Endothelial cell of umbilical vein (primary cell): ENCODE measurements at regions not wholly inside any gene's neighbourhood (a gene's known extent, or its start where the extent isn't known, plus 50 kb on each side); places are given as distances from the start of the nearest gene placed in this dataset.

ENCODE experiments used
- BruUV-seq: library from RNA; stranded (reverse); fragments of 400-500 nt; replicated peaks from 2 replicates; lab custom pipeline; 2021; lab: Mats Ljungman, UMichigan
- CTCF ChIA-PET: fragments of 300-600, 350-600 bp; sonication (Branson Sonifier 250); formaldehyde crosslinking; loops from one replicate; lab custom pipeline; 2021; ENCODE audit warnings: antibody characterized with exemption, inconsistent platforms; lab: Charles Lee
- POLR2A ChIA-PET: fragments of 300-600, 350-600 bp; sonication (Branson Sonifier 250); formaldehyde crosslinking; loops from one replicate; lab custom pipeline; 2021; ENCODE audit warnings: antibody characterized with exemption, inconsistent platforms; lab: Charles Lee
- DNase-seq: peaks from one replicate; pipeline ENCODE4 v3.0.0-alpha.2; 2011; ENCODE audit warnings: low read depth, low spot score
- FAIRE-seq: peaks from 2 replicates; lab custom pipeline; 2011; peaks lifted over from hg19 to GRCh38; lab: Jason Lieb, UNC
- H2AFZ ChIP-seq: 2 replicates; pipeline ENCODE4 v1.6.0; 2012; ENCODE audit warnings: low read depth, low read length, control low read depth, inconsistent platforms
- H3K27ac ChIP-seq: 2 replicates; pipeline ENCODE4 v1.5.1; 2011; ENCODE audit warnings: low read depth, mild to moderate bottlenecking, control low read depth, low read length, moderate library complexity; ENCODE audit not compliant: insufficient read depth
- H3K27me3 ChIP-seq, 2 experiments: 2 replicates each; pipeline versions ENCODE4 v1.6.0 to v1.6.1; 2011; ENCODE audit warnings: low read length in 2 of 2, mixed read lengths in 1 of 2; ENCODE audit not compliant: control insufficient read depth in 2 of 2, insufficient read depth in 2 of 2
- H3K36me3 ChIP-seq, 2 experiments: 2 replicates in 1 of 2; 3 replicates in 1 of 2; pipeline ENCODE4 v1.5.1; 2011; ENCODE audit warnings: low read length in 2 of 2, mild to moderate bottlenecking in 1 of 2, moderate library complexity in 1 of 2; ENCODE audit not compliant: control insufficient read depth in 2 of 2, insufficient read depth in 2 of 2; ENCODE audit errors: extremely low read depth in 1 of 2
- H3K4me1 ChIP-seq: 3 replicates; pipeline ENCODE4 v1.5.1; 2011; ENCODE audit warnings: mild to moderate bottlenecking, low read length; ENCODE audit not compliant: control insufficient read depth, insufficient read depth; ENCODE audit errors: extremely low read depth
- H3K4me2 ChIP-seq: 2 replicates; pipeline ENCODE4 v1.6.1; 2011; ENCODE audit warnings: low read length, control low read depth, mixed read lengths; ENCODE audit not compliant: insufficient read depth
- H3K4me3 ChIP-seq, 3 experiments: fragments of 200-600 bp in 1 of 3; sonication (generic), shearing (Covaris generic) in 1 of 3; replicated peaks in 1 of 3; 2 replicates each; pipeline ENCODE4 v1.5.1; 2011 to 2016; ENCODE audit warnings: control low read depth in 3 of 3, low read length in 3 of 3, mild to moderate bottlenecking in 2 of 3, inconsistent platforms in 1 of 3, low read depth in 1 of 3, moderate library complexity in 1 of 3; ENCODE audit not compliant: insufficient read depth in 1 of 3
- H3K79me2 ChIP-seq: 2 replicates; pipeline ENCODE4 v1.6.0; 2012; ENCODE audit warnings: low read length, inconsistent platforms; ENCODE audit not compliant: control insufficient read depth, insufficient read depth
- H3K9ac ChIP-seq: replicated peaks from 2 replicates; pipeline ENCODE3; 2011; ENCODE audit warnings: low read length, control low read depth; ENCODE audit not compliant: insufficient read depth; ENCODE audit errors: extremely low read depth
- H3K9me1 ChIP-seq: replicated peaks from 3 replicates; pipeline ENCODE4 v1.6.0; 2011; ENCODE audit warnings: mild to moderate bottlenecking, low read length; ENCODE audit not compliant: control insufficient read depth, insufficient read depth; ENCODE audit errors: extremely low read depth
- H3K9me3 ChIP-seq: replicated peaks from 2 replicates; pipeline ENCODE4 v1.5.1; 2012; ENCODE audit warnings: low read length, inconsistent platforms; ENCODE audit not compliant: control insufficient read depth, insufficient read depth
- H4K20me1 ChIP-seq: replicated peaks from 2 replicates; pipeline ENCODE3; 2011; ENCODE audit warnings: mild to moderate bottlenecking, low read length; ENCODE audit not compliant: control insufficient read depth, insufficient read depth; ENCODE audit errors: extremely low read depth
- CTCF ChIP-seq, 2 donors: IDR thresholded peaks; 1 replicate in 1 of 2; 2 replicates in 1 of 2; pipeline ENCODE4 v1.5.1; 2011; ENCODE audit warnings: low read length in 2 of 2, mild to moderate bottlenecking in 2 of 2, moderate library complexity in 2 of 2, control low read depth in 1 of 2, inconsistent platforms in 1 of 2, low read depth in 1 of 2; ENCODE audit not compliant: insufficient read depth in 1 of 2; ENCODE audit errors: extremely low read depth in 1 of 2
- EZH2 ChIP-seq: IDR thresholded peaks from 2 replicates; pipeline ENCODE4 v1.6.1; 2012; ENCODE audit warnings: borderline replicate concordance, low read depth, mild to moderate bottlenecking, moderate library complexity, low read length, inconsistent platforms; ENCODE audit not compliant: severe bottlenecking
- FOS ChIP-seq: IDR thresholded peaks from 2 replicates; pipeline ENCODE4 v1.6.1; 2011; ENCODE audit warnings: mild to moderate bottlenecking, low read length, moderate library complexity, borderline replicate concordance; ENCODE audit not compliant: insufficient read depth
- GATA2 ChIP-seq: IDR thresholded peaks from 2 replicates; pipeline ENCODE4 v1.7.0; 2011; ENCODE audit warnings: low read depth, mild to moderate bottlenecking, moderate library complexity, mixed read lengths, low read length; ENCODE audit not compliant: insufficient read length, insufficient read depth
- JUN ChIP-seq: IDR thresholded peaks from 2 replicates; pipeline ENCODE4 v1.6.1; 2011; ENCODE audit warnings: borderline replicate concordance, low read depth; ENCODE audit not compliant: insufficient read length, insufficient read depth
- MAX ChIP-seq: IDR thresholded peaks from 2 replicates; pipeline ENCODE4 v1.6.1; 2011; ENCODE audit not compliant: insufficient read depth, insufficient read length
- MYC ChIP-seq: IDR thresholded peaks from one replicate; pipeline ENCODE4 v1.6.1; 2011; ENCODE audit warnings: mild to moderate bottlenecking, low read depth, low read length
- POLR2A ChIP-seq: IDR thresholded peaks from 2 replicates; pipeline ENCODE4 v1.6.1; 2012; ENCODE audit warnings: low read depth, mild to moderate bottlenecking, control low read depth, low read length
- POLR2AphosphoS5 ChIP-seq: IDR thresholded peaks from 2 replicates; pipeline ENCODE4 v1.6.1; 2012; ENCODE audit warnings: low read depth, mild to moderate bottlenecking, control low read depth, low read length, moderate library complexity; ENCODE audit not compliant: insufficient read depth
- dilution Hi-C: fragments of 300-500 bp; cut with MboI; formaldehyde crosslinking; loops from one replicate; pipeline ENCODE4 v1.15.0; 2019; ENCODE audit warnings: low sequenced_read_pairs; ENCODE audit not compliant: extremely low pct_ligation_motif_present
- intact Hi-C: fragments of 100-400 bp; cut with micrococcal nuclease; formaldehyde crosslinking; loops from one replicate; pipeline ENCODE4 v1.10.0; 2022

- no peak overlapping the region for H2AFZ ChIP-seq
- H3K27ac ChIP-seq = no peak overlapping the region
- peaks cover 4 to 5% of the 10 kb centered on the region in 2 experiments for H3K27me3 ChIP-seq
- TF ChIP-seq POLR2AphosphoS5 = no peak
- no peak for TF ChIP-seq MAX
- no peak for TF ChIP-seq EZH2
- TF ChIP-seq GATA2 = no peak
- no peak for TF ChIP-seq CTCF (IDR thresholded peaks at IDR 0.05; ENCODE audit: extremely low read depth in 1 of 2, insufficient read depth in 1 of 2, low read depth in 1 of 2, low read length in 2 of 2)
- TF ChIP-seq POLR2A = no peak
- no peak for TF ChIP-seq MYC
- TF ChIP-seq JUN = no peak
- no peak for TF ChIP-seq FOS
- H3K9ac ChIP-seq = no peak overlapping the region
- POLR2A ChIA-PET = no interaction called here
- CTCF ChIA-PET = interaction anchor here (2.0 kb wide), 1 partner anchor 60 kb away, joined by 7 read pairs; no protein-coding TSS in a partner anchor
- no peak overlapping the region for H3K4me2 ChIP-seq
- FAIRE-seq (no peak), DNase-seq (no peak)
- H3K79me2 ChIP-seq = no peaks in the 10 kb centered on the region
- intact Hi-C loops (loop anchor here (5.0 kb wide), 2 partner anchors 59 to 74 kb away; no protein-coding TSS in a partner anchor), dilution Hi-C loops (no loop called here)
- no peaks in the 10 kb centered on the region for H3K36me3 ChIP-seq
- H3K9me1 ChIP-seq = no peaks in the 10 kb centered on the region
- H3K4me3 ChIP-seq = no peak overlapping the region
- H3K9me3 ChIP-seq = no peaks in the 10 kb centered on the region
- BruUV-seq = no TSS peak
- H4K20me1 ChIP-seq = no peaks in the 10 kb centered on the region
- H3K4me1 ChIP-seq = peaks cover 13% of the 10 kb centered on the region
Observed at GRCh38 chr20:22512911-22513489, 71.4 kb downstream of the FOXA2 start.
